ENCODE measurements at regions not wholly inside any gene's neighbourhood (a gene's known extent, or its start where the extent isn't known, plus 50 kb on each side); places are given as distances from the start of the nearest gene placed in this dataset.

DNA sequence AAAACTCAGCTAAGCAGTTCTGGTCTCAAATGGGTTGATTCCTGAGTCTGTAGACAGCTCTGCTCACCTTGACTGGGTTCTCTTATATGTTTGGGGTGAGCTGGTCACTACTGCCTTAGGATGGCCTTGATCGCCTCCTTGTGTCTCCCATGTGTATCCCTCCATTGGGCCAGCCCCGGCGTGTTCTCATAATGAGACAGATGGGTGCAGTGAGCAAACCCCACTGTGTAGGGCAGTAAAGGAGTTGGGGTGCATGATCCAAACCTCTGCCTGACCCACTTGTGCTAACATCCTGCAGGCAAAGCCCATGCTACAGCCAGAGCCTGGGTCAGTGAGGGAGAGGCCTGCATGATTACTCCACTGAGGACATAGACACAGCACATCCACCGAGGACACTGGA, 657.6 kb downstream of the BRD1 start:
- DNase-seq (ENCODE audit: low spot score), result no peak

DNA sequence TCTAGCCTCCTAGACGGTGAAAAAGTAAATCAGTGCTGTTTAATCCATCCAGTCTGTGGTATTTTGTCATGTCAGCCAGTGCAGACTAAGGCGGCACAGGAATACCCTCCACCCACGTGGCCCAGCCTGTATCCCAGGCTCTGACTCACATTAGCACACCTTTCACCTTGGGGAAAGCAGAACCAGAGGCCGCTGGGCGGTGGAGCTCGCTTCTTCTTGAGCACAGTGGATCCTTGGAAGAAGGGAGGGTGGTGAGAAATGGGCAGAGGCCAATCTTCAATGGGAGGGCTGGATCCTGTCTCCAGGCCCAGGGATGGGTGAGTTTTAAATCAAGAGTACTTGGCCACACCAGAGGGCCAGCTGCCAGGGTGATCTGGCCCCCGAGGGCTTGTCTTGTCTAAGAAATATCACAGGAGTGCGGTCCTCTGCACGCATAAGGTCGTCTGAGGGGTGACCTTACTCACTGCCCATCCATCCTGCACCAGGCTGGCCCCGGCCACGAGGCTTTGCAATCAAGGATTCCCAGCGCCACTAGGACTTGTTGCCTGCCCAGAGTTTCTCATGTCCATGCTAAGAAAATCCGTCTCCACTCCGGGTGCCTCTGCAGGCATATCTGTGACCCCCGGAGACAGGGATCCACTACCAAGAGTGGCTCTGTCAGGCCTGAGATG, 658.5 kb downstream of the BRD1 start:
- no peak for DNase-seq (ENCODE audit: low spot score)

DNA sequence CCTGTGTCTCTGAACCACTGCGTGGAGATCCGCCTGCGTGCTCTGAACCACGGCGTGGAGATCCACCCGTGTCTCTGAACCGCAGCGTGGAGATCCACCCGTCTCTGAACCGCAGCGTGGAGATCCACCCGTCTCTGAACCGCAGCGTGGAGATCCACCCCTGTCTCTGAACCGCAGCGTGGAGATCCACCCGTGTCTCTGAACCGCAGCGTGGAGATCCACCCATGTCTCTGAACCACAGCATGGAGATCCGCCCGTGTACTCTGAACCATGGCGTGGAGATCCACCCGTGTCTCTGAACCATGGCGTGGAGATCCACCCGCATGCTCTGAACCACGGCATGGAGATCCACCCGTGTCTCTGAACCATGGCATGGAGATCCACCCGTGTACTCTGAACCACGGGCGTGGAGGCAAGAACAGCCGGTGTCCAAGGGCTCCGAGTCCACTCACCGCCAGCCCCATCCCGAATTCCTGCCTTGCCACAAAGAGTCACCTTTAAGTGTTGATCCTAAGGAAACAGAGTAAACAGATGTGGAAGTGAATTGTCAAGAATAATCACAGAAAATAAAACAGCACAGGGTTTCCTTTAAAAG, 659.4 kb downstream of the BRD1 start:
- no peak for DNase-seq (ENCODE audit: low spot score)

DNA sequence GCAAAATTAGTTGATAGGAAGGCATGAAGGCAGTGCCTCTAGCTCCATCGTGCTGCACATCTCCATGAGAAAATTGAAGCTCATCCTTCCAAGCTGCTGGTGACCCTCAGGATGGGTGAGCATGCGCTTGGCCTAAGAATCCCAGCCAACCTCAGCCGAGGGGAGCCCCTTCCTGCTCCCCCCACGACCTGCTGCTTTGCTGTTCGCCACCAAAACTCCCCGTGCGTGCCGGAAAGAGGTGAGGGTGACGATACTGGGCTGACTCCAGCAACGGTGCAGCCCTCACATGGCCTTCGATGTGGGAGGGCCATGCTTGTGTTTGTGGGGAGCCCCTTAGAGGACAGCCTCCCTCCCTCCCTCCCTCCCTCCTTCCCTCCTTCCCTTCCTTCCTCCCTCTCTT, 660.9 kb downstream of the BRD1 start:
- DNase-seq (ENCODE audit: low spot score), result no peak

DNA sequence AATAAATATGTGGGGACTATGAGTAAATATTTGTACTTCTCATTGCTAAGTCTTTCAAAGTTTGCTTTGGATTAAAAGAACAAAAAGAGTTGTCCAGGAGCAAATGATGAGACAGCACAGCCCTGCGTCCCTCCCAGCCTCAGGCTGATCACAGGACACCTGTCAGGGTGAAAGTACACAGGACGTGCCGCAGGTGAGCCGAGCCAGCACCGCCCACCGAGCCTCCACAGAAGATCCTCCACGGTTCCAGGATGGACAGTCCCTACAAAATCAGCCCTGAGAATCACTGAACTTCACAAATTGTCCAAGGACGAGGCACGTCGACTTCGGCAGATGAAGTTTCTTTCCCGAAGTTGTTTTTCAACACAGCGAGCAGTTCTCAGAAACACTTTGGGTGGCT, 661.5 kb downstream of the BRD1 start:
- no peak for DNase-seq (ENCODE audit: low spot score)

DNA sequence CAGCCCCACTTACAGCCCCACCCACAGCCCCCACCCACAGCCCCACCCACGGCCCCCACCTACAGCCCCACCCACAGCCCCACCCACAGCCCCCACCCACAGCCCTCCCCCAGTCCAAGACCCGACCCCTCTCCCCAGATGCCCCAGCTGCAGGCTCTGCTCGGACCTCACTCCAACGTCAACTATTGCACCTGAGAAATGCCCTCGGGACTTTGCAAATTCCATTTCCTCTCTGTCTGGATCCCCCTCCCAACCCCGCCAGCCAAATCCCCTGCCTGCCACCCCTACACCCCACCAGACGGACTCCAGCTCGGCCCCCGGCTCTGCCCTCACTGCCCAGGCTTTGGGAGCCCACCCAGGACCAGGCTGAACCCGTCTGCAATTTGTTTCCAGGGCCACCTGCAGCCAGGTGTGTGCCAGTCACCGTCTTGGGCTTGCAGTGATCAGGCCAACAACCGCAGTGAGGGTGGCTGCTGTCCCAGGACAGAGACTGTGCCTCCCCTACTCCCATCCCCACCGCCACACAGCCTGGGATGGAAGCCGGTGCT, 662.8 kb downstream of the BRD1 start:
- DNase-seq (ENCODE audit: low spot score), result no peak

DNA sequence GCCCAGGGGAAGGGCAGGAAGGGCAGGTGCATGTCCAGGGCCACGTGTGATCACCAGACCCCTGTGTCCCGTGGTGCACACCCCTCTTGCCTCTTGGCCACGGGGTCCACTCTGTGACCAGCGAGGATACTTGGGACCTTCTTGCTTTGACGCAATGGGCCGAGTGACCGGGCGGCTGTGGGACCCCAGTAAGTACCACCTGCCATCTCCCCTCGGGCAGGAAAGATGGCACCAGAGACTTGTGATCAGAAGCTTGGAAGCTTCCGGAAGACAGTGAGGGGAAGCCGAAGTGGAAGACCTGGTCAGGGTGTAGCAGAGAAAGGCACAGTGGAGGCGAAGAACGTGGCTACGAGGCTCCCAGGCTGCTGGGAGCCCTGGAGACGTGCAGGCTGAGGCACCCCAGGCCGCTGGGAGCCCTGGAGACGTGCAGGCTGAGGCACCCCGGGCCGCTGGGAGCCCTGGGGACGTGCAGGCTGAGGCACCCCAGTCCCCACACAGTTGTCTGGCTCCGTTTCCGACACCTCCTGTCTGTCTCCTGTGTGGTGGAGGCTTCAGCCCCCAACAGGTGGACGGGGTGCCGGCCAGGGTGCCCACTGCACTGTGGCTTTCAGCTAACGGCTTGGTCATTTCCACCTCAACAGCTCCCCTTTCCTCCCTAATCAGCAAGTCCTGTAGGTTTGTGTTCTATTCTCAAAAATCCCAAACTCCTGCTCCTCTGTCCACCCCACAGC, 663.5 kb downstream of the BRD1 start:
- DNase-seq (ENCODE audit: low spot score), result no peak

DNA sequence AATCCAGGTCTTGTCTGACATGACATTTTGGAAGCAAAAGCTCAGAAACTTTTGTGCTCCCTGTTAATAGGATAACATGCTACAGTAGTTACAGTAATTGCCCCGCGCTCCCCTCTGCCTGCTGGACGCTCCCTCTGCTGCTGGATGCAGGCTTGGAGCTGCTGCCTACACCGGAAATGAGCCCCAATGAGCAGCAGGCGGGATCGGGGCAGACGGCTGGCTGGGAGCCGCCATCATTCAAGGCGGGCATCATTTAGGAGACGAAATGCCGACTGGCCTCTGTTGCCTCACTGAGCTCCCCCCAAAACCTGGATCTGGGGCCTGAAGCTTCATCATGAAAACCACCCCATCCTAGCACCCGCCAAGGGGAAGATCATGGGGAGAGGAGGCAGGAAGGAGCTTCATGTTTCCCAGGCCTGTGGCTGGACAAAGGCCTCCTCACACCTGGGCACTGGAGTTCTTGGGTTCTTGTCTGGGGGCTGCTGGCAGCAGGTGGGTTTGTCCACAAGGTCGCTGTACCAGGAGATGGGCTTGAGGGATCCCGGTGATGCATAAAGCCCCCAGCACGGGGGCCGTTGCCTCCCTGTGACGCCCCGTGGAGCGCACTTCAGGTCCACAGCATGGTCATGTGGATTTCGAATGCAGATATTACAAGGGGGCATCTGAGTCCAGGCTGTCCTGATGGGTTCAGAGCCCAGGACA, 664.3 kb downstream of the BRD1 start:
- DNase-seq (ENCODE audit: low spot score), result no peak

DNA sequence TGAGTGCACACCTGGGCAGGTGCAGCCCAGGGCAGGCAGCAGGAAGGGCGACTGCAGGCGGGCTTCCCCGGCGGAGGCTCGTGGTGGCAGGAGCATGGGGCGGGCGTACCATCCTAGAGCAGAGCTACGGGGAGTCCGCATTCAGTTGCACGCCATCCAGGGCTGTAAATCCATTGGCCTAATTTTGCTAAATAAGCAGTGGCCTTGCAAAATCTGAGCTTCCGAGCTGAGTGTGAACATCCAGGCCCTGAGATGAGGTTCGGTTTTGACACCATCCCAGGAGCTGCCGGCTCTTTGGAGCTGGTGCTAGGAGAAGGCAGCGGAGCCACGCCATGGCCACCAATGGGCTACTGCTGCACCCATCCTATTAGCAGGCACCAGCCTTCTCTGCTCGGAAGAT, 664.8 kb downstream of the BRD1 start:
- no peak for DNase-seq (ENCODE audit: low spot score)

DNA sequence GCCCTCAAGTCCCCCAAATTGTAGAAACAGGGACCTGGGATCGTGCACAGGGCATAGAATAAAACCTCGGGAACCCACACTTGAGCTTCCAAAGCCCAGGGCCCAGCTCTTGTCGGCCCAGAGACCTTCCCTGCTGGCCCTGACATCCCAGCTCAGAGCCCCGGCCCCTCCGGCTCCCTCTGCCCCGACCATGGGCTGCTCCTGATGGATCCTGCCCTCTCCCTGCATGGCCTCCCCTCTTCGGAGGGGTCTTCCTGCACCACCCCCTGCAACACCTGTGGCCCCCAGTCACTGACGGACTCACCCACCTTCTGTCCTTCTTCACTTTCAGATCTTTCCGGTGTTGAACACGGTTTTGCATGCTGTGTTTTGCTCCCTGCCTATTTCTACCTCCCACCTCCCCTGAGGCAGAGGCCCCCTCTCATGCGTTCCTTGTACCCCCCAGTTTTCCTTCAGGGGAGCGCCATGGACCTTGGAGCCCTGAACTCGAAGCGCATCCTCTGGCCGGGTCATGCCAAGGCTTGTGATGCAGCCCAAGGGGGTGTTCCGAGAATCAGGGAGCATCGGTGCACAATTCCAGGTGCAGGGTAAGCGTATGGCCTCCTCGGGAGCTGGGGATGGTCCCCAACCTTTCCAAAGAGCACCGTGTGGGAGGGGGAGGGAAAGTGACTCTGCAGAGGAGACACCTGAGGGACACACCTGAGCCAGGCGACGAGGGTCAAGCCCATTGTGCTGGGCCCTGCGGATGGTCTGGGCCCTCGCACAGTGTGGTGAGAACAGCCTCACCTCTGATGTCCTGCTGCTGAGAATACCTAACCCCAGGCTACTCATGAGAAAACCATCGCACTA, 666.4 kb downstream of the BRD1 start:
- no peak for DNase-seq (ENCODE audit: low spot score)

DNA sequence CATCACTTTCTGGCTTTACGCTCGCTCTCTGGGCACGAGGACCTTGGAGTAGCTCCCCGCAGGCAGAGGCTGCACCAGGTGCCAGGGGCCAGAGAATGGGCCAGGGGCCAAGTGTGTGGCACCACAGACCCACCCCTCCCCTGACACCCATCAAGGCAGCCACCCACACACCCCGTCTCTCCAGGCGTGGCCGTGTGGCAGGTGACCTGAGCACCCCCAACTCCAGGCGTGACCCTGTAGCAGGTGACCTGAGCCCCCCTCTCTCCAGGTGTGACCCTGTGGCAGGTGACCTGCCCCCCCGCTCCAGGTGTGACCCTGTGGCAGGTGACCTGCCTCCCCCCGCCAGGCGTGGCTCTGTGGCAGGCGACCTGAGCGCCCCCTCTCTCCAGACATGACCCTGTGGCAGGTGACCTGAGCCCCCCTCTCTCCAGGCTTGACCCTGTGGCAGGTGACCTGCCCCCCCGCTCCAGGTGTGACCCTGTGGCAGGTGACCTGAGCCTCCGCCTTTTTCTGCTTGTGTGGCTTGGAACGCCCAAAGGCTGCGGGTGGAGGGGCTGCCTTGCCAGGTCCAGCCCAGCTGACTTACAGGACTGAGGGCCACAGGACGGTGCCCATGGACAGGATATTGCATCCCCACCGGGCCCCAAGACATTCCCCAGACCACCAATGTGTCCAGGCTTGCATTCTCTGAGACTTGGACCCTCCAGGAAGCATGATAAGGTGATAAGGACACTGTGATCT, 667.2 kb downstream of the BRD1 start:
- DNase-seq (ENCODE audit: low spot score), result no peak

DNA sequence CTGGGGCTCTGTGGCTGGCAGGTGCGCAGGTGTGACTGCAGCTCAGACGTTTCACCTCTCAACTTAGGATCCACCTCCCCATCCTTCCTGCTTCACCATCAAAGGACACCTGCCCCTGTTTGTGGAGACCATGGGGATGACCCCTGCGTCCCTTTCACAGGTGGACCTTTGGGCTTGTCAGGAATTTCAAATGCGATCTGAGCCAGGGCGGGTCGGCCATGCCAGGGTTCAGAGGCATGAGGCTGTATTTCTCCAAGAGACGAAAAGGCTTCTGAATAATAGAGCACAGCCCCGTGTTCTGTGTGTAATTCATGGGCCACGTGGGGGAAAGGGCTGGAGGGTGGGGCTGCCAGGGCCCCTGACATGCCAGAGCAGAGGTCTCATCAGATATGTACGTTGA, 668.0 kb downstream of the BRD1 start:
- DNase-seq (ENCODE audit: low spot score), result no peak

DNA sequence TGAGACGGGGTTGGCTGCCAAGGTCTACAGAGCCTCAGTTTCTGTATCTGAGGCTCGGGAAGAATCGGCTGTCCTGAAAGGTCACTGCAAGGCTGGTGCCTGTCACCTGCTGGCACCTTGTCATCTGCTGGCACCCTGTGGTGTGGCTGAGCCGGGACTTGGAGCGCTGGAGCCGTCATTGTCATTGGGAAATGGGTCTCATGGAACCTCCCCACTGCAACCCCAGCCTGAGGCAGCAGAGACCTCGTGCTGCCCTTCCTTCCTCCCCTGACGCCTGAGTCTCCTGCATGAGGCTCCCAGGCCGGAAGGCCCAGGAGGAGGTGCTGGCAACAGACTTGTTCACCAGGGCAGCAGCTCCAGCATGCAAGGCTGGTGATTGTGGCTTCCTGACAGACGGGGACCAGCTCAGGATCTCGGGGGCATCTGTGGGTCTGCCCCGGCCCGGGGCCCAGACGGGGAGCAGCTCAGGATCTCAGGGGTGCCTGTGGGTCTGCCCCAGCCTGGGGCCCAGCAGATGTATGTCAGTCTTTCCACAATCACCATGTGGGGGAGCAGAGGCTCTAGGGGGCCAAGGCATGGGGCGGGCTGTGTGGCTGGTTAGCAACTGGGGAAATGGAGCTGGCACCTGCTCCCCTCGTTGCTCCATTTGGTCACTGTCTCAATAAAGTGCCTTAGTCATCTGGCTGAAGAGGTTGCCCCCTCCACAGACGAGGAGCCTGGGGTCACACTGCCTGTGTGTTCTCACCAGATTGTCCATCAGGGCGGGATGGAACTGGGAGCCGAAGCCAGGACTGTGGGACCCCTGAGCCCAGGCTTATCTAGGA, 668.7 kb downstream of the BRD1 start:
- DNase-seq (ENCODE audit: low spot score), result no peak

DNA sequence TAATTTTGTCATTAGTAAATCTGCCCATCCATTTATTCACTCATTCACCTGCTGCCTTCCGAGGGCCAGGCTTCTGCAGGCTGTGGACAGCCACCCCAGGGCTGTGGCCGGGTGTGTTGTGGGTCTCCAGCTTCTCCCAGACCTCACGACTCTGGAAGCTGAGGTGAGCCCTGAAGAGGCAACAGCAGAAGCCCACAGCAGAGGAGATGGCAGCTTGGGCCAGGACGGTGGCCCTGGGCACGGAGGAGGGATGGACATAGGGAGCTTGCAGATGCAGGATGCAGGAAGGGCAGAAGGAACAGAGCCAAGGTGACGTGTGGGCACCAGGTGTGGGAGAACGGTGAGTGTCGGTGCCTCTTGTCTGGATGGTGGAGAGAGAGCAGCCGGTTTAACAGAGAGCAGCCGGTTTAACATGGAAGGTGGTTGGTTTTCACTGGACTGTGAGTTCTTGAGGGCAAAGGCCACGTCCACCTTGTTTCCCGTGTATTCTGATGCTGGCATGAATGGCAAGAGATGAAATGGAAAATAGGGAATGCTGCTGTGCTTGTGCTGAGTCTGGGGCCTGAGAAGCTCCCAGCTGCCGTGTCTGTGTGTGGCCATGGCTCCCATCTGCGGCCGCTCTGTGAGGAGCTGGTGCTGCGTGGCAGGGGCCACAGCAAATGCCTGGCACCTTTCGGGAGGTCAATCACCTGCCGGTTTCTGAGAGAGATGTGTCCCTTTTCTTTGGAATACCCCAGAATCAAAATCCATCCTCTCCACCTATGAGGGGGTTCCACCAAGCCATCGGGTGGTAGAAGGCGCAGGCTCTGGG, 669.9 kb downstream of the BRD1 start:
- no peak for DNase-seq (ENCODE audit: low spot score)

DNA sequence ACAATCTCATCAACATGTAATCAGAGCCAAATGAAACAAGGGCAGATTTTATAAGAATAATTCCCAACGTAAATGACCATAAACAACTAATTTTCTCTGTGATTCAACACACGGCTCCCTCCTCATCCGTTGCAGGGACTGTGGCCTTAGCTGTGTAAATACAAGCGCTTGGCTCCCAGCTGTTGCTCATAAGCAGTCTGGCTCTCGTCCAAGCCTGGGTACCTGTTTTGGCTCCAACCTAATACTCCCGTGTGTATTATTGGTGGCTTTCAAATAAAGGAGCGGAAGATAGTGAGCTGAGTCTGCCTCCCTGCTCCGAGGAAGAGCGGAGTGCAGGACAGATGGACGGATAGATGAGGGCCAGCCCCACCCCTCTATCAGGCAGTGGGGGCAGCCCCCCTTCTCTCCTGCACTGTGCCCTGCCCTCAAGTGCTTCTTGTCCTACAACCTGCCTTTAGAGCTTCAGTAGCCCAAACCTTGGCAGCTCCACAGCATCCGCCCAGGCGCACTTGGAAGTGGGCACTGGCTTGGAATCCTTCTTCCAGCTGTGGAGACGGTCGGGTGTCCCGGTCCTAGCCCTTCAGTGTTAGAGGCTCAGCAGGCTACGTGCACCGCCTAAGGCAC, 670.9 kb downstream of the BRD1 start:
- no peak for DNase-seq (ENCODE audit: low spot score)

DNA sequence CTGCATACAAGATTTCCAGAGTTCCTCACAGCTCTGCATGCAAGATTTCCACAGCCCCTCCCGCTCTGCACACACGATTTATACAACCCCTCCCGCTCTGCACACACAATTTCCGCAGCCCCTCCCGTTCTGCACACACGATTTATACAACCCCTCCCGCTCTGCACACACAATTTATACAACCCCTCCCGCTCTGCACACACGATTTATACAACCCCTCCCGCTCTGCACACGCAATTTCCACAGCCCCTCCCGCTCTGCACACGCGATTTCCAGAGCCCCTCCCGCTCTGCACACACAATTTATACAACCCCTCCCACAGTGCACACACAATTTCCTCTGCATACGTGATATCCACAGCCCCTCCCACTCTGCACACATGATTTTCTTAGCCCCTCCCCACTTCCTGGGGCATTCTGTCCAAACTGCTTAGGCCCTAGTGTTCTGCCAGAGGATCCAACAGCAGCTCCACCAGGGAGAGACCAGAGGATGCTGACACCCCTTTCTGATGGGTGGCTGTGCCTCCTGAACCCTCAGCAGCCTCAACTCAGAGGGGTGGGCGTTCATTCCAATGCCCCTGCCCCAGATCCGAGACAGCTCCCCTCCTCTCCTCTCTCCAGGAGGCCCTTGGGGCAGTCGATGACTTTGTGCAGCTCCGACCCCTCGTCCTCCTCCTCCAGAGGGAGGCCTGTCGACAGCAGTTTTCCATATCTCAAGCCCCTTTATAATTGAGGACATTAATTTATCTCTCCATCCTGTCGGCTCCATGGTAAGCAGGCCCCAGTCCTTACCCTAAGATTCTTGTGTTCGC, 671.7 kb downstream of the BRD1 start:
- DNase-seq (ENCODE audit: low spot score), result no peak

DNA sequence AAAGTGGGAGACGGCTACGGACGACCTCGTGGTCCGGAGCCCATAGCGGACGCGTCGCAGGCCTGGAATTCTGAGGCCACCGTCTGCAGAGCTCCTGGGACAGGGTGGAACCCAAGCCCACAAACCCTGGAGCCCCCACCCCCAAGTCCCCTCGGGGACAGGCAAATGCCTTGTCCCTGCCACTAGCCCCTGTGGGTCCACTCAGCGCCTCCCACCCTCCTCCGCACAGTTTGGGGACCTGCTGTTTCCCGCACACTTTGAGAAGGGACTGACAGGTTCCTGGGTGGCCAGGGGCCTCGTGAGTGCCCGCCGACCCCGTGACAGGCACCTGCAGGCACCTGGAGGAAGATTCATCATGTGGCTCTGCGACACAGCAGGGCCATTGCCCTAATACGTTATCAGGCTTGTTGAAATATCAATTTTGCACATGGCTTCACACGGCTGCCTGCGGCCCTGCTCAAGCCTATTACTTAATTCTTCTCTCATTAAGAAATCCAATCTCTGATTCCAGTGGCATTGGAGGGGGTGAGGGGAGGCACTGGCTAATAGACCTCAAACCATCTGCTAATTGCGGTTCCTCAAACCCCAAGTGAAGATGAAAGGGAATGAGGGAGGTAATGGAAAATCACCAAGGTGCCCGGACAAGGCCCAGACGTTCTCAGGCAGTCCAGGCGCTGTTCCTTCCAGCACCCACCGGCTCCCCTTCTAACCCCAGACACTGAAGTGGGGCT, 672.5 kb downstream of the BRD1 start:
- no peak for DNase-seq (ENCODE audit: low spot score)

All from iPS-NIHi11 (cell line).